GM12878 (cell line): ENCODE measurements at regions not wholly inside any gene's neighbourhood (a gene's known extent, or its start where the extent isn't known, plus 50 kb on each side); places are given as distances from the start of the nearest gene placed in this dataset.

Experiments used
- ATAC-seq: fragments of 200-7000 bp; cut with Tn5 transposase; 3 replicates; pipeline ENCODE4 v1.9.1; 2020; ENCODE audit warnings: mild to moderate bottlenecking, moderate library complexity
- BruUV-seq: library from RNA; stranded (reverse); fragments of 400-500 nt; replicated peaks from 2 replicates; lab custom pipeline; 2021; lab: Mats Ljungman, UMichigan
- CTCF ChIA-PET: fragments of 300-600 bp; sonication (Branson Sonifier 250); formaldehyde crosslinking; extraction: SDS; loops from one replicate; lab custom pipeline; 2021; ENCODE audit warnings: inconsistent platforms; lab: Yijun Ruan, JAX
- POLR2A ChIA-PET: fragments of 350-600 bp; formaldehyde crosslinking; extraction: SDS; loops from one replicate; lab custom pipeline; 2021; ENCODE audit warnings: inconsistent platforms; lab: Charles Lee
- RAD21 ChIA-PET: fragments of 300-600 bp; sonication (Branson Sonifier 250); formaldehyde crosslinking; loops from one replicate; lab custom pipeline; 2023; ENCODE audit warnings: antibody characterized with exemption; ENCODE audit not compliant: unreplicated experiment; lab: Charles Lee
- SMC1A ChIA-PET: fragments of 300-600 bp; sonication (Branson Sonifier 250); formaldehyde crosslinking; loops from one replicate; lab custom pipeline; 2023; ENCODE audit not compliant: unreplicated experiment, uncharacterized antibody; lab: Charles Lee
- DNase-seq: peaks from one replicate; pipeline ENCODE4 v3.0.0-alpha.2; 2011; ENCODE audit warnings: low read depth, low spot score
- FAIRE-seq: peaks from 3 replicates; lab custom pipeline; 2011; peaks lifted over from hg19 to GRCh38; lab: Jason Lieb, UNC
- H2AFZ ChIP-seq: 2 replicates; pipeline ENCODE4 v1.6.0; 2011; ENCODE audit warnings: low read depth, low read length, control low read depth; ENCODE audit not compliant: control insufficient read depth
- H3K27ac ChIP-seq: 2 replicates; pipeline ENCODE4 v1.5.1; 2011; ENCODE audit warnings: control low read depth; ENCODE audit not compliant: control insufficient read depth, insufficient read depth
- H3K27me3 ChIP-seq, 2 experiments: replicated peaks in 1 of 2; 2 replicates each; pipeline versions ENCODE4 v1.6.0 to v1.6.1; 2011; ENCODE audit warnings: low read length in 1 of 2; ENCODE audit not compliant: control insufficient read depth in 2 of 2, insufficient read depth in 2 of 2
- H3K36me3 ChIP-seq, 2 experiments: 2 replicates each; pipeline ENCODE4 v1.5.1; 2011; ENCODE audit warnings: low read length in 1 of 2; ENCODE audit not compliant: control insufficient read depth in 2 of 2, insufficient read depth in 2 of 2
- H3K4me1 ChIP-seq: 2 replicates; pipeline ENCODE4 v1.6.1; 2011; ENCODE audit warnings: mild to moderate bottlenecking, low read length, moderate library complexity, mixed read lengths; ENCODE audit not compliant: control insufficient read depth, insufficient read depth
- H3K4me2 ChIP-seq: 2 replicates; pipeline ENCODE4 v1.6.0; 2011; ENCODE audit warnings: control low read depth; ENCODE audit not compliant: control insufficient read depth, insufficient read depth
- H3K4me3 ChIP-seq: fragments of 200-600 bp; sonication (generic); 2 replicates; pipeline ENCODE4 v1.5.1; 2016
- H3K79me2 ChIP-seq: 2 replicates; pipeline ENCODE4 v1.6.0; 2011; ENCODE audit warnings: low read length; ENCODE audit not compliant: control insufficient read depth, insufficient read depth
- H3K9ac ChIP-seq: 2 replicates; pipeline ENCODE4 v1.8.0; 2011; ENCODE audit warnings: low read length, control low read depth, mixed read lengths; ENCODE audit not compliant: control insufficient read depth, insufficient read depth
- H3K9me3 ChIP-seq: replicated peaks from 3 replicates; pipeline ENCODE4 v1.5.1; 2011; ENCODE audit warnings: mild to moderate bottlenecking, low read length; ENCODE audit not compliant: control insufficient read depth, insufficient read depth
- H4K20me1 ChIP-seq: 2 replicates; pipeline ENCODE4 v1.6.0; 2011; ENCODE audit not compliant: control insufficient read depth, insufficient read depth
- BRCA1 ChIP-seq: IDR thresholded peaks from 2 replicates; pipeline ENCODE4 v1.6.1; 2011; ENCODE audit warnings: low read depth, low read length, improper control_type of control experiment
- CBFB ChIP-seq: IDR thresholded peaks from 2 replicates; pipeline ENCODE4 v1.6.1; 2016; ENCODE audit warnings: antibody characterized with exemption, low read depth
- CHD2 ChIP-seq: IDR thresholded peaks from 2 replicates; pipeline ENCODE4 v1.6.1; 2011; ENCODE audit warnings: low read depth, low read length, improper control_type of control experiment, borderline replicate concordance
- HSF1 ChIP-seq: fragments of 150-350 bp; IDR thresholded peaks from 2 replicates; pipeline ENCODE4 v1.6.1; 2014; ENCODE audit warnings: mild to moderate bottlenecking, low read depth, low read length
- IKZF2 ChIP-seq, 2 experiments: fragments of 450-650 bp; IDR thresholded peaks; 2 replicates each; pipeline ENCODE4 v1.6.1; 2017; ENCODE audit warnings: mild to moderate bottlenecking in 2 of 2, moderate library complexity in 2 of 2
- MEF2A ChIP-seq: IDR thresholded peaks from 2 replicates; pipeline ENCODE4 v1.6.1; 2011; ENCODE audit warnings: low read depth, mild to moderate bottlenecking, low read length, moderate library complexity; ENCODE audit not compliant: insufficient read depth
- MTA2 ChIP-seq: fragments of 450-650 bp; IDR thresholded peaks from 2 replicates; pipeline ENCODE4 v1.6.1; 2016; ENCODE audit warnings: low read depth, mild to moderate bottlenecking, moderate library complexity
- NR2C2 ChIP-seq: IDR thresholded peaks from 2 replicates; pipeline ENCODE4 v1.6.1; 2011; ENCODE audit warnings: borderline replicate concordance, low read depth; ENCODE audit not compliant: control insufficient read depth, insufficient read length
- POLR2AphosphoS5 ChIP-seq: IDR thresholded peaks from 2 replicates; pipeline ENCODE4 v1.6.1; 2011; ENCODE audit warnings: mild to moderate bottlenecking, low read length, inconsistent platforms
- SIX5 ChIP-seq: IDR thresholded peaks from 2 replicates; pipeline ENCODE4 v1.6.1; 2011; ENCODE audit warnings: mild to moderate bottlenecking, low read depth, low read length, moderate library complexity; ENCODE audit not compliant: severe bottlenecking
- SRF ChIP-seq, 2 experiments: IDR thresholded peaks; 2 replicates each; pipeline ENCODE4 v1.6.1; 2011; ENCODE audit warnings: low read depth in 2 of 2, low read length in 2 of 2, mild to moderate bottlenecking in 1 of 2, moderate library complexity in 1 of 2
- USF1 ChIP-seq: IDR thresholded peaks from 2 replicates; pipeline ENCODE4 v1.6.1; 2011; ENCODE audit warnings: borderline replicate concordance, low read depth, mild to moderate bottlenecking, moderate library complexity, mixed read lengths, low read length; ENCODE audit not compliant: insufficient read depth; ENCODE audit errors: extremely low read length
- ZBED1 ChIP-seq: IDR thresholded peaks from 2 replicates; pipeline ENCODE4 v1.6.1; 2016; ENCODE audit warnings: borderline replicate concordance
- WGBS: methylation state at CpG from one replicate; pipeline ENCODE4 v1.1.6; 2016; ENCODE audit warnings: low lambda C conversion rate; ENCODE audit not compliant: insufficient replicate concordance, insufficient coverage; ENCODE audit errors: missing lambda C conversion rate; 5-methylcytosine and 5-hydroxymethylcytosine counted together
- in situ Hi-C: fragments of 300-500 bp; cut with MboI; formaldehyde crosslinking; loops from 9 replicates; pipeline ENCODE4 v1.14.3; 2018; ENCODE audit warnings: mixed read lengths
- intact Hi-C: fragments of 100-400 bp; cut with micrococcal nuclease; formaldehyde crosslinking; loops from one replicate; pipeline ENCODE4 v1.14.2; 2022; ENCODE audit not compliant: unreplicated experiment

- H3K9ac ChIP-seq, result no peak overlapping the region
- no TSS peak for BruUV-seq
- ChIA-PET RAD21 (no interaction called here), CTCF (interaction anchor here (0.9 to 1.4 kb wide), 2 partner anchors 9 to 18 kb away, joined by 4 read pairs; no protein-coding TSS in a partner anchor), POLR2A (interaction anchor here (0.6 kb wide), 1 partner anchor 471 kb away, joined by 4 read pairs; no protein-coding TSS in a partner anchor), SMC1A (interaction anchor here (0.7 to 1.6 kb wide), 3 partner anchors 9 to 24 kb away, joined by 3 to 5 read pairs (median 3); no protein-coding TSS in a partner anchor)
- H3K4me3 ChIP-seq, result no peak overlapping the region
- H3K27me3 ChIP-seq, result no peaks in the 10 kb centered on the region
- H3K36me3 ChIP-seq, result no peaks in the 10 kb centered on the region
- WGBS, result 16% methylated on average over 4 of the region's 4 CpGs
- no peak overlapping the region for H3K4me2 ChIP-seq
- intact Hi-C loops, result no loop called here
- no peak for DNase-seq
- no peak overlapping the region for H3K27ac ChIP-seq
- no peak for FAIRE-seq
- no peaks in the 10 kb centered on the region for H3K79me2 ChIP-seq
- no peaks in the 10 kb centered on the region; the same call in 2 of the 3 replicates for H3K9me3 ChIP-seq
- in situ Hi-C loops, result no loop called here
- no peak for TF ChIP-seq MEF2A
- TF ChIP-seq IKZF2 (IDR thresholded peaks at IDR 0.05), result no peak
- H2AFZ ChIP-seq, result no peak overlapping the region
- no peaks in the 10 kb centered on the region for H3K4me1 ChIP-seq
- no peaks in the 10 kb centered on the region for H4K20me1 ChIP-seq
- ATAC-seq, result no peak
These were observed 669.7 kb downstream of the RNF144A start for GRCh38 chr2:7586898-7587297.

GRCh38 chr2:7588295-7588694 lies 671.1 kb downstream of the RNF144A start:
- Histone ChIP-seq H3K79me2 (no peaks in the 10 kb centered on the region), H3K4me2 (no peak overlapping the region), H3K4me1 (no peaks in the 10 kb centered on the region), H3K9me3 (no peaks in the 10 kb centered on the region; the same call in 2 of the 3 replicates), H4K20me1 (no peaks in the 10 kb centered on the region), H3K36me3 (no peaks in the 10 kb centered on the region), H3K27me3 (no peaks in the 10 kb centered on the region), H3K9ac (no peak overlapping the region), H3K27ac (no peak overlapping the region), H3K4me3 (no peak overlapping the region), H2AFZ (no peak overlapping the region; the same call in 1 of the 2 replicates)
- no TSS peak for BruUV-seq
- no peak for FAIRE-seq
- ChIA-PET POLR2A (no interaction called here), CTCF (interaction anchor here (1.3 to 1.4 kb wide), 2 partner anchors 19 to 161 kb away, joined by 3 to 4 read pairs; no protein-coding TSS in a partner anchor), SMC1A (interaction anchor here (1.6 kb wide), 1 partner anchor 10 kb away, joined by 5 read pairs; no protein-coding TSS in a partner anchor), RAD21 (no interaction called here)
- TF ChIP-seq BRCA1 (no peak), HSF1 (no peak), SIX5 (no peak), ZBED1 (no peak), CHD2 (no peak), SRF (IDR thresholded peaks at IDR 0.05; ENCODE audit: low read depth in 2 of 2, low read length in 2 of 2) (no peak), NR2C2 (no peak), MTA2 (no peak), CBFB (no peak), POLR2AphosphoS5 (no peak), USF1 (no peak)
- no peak for ATAC-seq
- 1% methylated on average over 5 of the region's 5 CpGs for WGBS
- intact Hi-C loops, result no loop called here
- in situ Hi-C loops, result no loop called here
- no peak for DNase-seq
